ENCODE measurements at regions not wholly inside any gene's neighbourhood (a gene's known extent, or its start where the extent isn't known, plus 50 kb on each side); places are given as distances from the start of the nearest gene placed in this dataset.

- Histone ChIP-seq H3K4me3 (no peak overlapping the region), H3K27ac (no peak overlapping the region), H3K9me3 (no peaks in the 10 kb centered on the region), H3K27me3 (no peaks in the 10 kb centered on the region), H3K4me1 (no peaks in the 10 kb centered on the region), H3K36me3 (no peaks in the 10 kb centered on the region)
- no peak for TF ChIP-seq POLR2AphosphoS5 (IDR thresholded peaks at IDR 0.05)
- TF ChIP-seq, protein P1, sequence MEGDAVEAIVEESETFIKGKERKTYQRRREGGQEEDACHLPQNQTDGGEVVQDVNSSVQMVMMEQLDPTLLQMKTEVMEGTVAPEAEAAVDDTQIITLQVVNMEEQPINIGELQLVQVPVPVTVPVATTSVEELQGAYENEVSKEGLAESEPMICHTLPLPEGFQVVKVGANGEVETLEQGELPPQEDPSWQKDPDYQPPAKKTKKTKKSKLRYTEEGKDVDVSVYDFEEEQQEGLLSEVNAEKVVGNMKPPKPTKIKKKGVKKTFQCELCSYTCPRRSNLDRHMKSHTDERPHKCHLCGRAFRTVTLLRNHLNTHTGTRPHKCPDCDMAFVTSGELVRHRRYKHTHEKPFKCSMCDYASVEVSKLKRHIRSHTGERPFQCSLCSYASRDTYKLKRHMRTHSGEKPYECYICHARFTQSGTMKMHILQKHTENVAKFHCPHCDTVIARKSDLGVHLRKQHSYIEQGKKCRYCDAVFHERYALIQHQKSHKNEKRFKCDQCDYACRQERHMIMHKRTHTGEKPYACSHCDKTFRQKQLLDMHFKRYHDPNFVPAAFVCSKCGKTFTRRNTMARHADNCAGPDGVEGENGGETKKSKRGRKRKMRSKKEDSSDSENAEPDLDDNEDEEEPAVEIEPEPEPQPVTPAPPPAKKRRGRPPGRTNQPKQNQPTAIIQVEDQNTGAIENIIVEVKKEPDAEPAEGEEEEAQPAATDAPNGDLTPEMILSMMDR (IDR thresholded peaks at IDR 0.05): no peak
- no peak for TF ChIP-seq POLR2A (IDR thresholded peaks at IDR 0.05)
- intact Hi-C loops (cut with DNase I; ENCODE audit: low total_unique reads): no loop called here
- no peak for DNase-seq (ENCODE audit: low spot score in 2 of 2)
Observed at GRCh38 chr20:34181484-34181883, 59.7 kb upstream of the ASIP start.

- intact Hi-C loops (cut with DNase I; ENCODE audit: low total_unique reads): no loop called here
- no peaks in the 10 kb centered on the region for H3K9me3 ChIP-seq
- DNase-seq (ENCODE audit: low spot score in 2 of 2): no peak
- H3K4me1 ChIP-seq: no peaks in the 10 kb centered on the region
- H3K4me3 ChIP-seq: no peak overlapping the region
- H3K27me3 ChIP-seq: no peaks in the 10 kb centered on the region
- no peak for TF ChIP-seq POLR2AphosphoS5 (IDR thresholded peaks at IDR 0.05)
- TF ChIP-seq, protein P1 (IDR thresholded peaks at IDR 0.05): no peak
- no peak for TF ChIP-seq POLR2A (IDR thresholded peaks at IDR 0.05)
- H3K36me3 ChIP-seq: no peaks in the 10 kb centered on the region
- H3K27ac ChIP-seq: peak overlapping the region in 1 of 2 donors; percentile 22
Observed at GRCh38 chr20:34185766-34186620, 55.2 kb upstream of the ASIP start.

GRCh38 chr20:34189572-34190163 is 51.6 kb upstream of the ASIP start:
- no peak overlapping the region for H3K4me3 ChIP-seq
- intact Hi-C loops (cut with DNase I; ENCODE audit: low total_unique reads): no loop called here
- H3K9me3 ChIP-seq: no peaks in the 10 kb centered on the region

GRCh38 chr20:34190262-34190661 is 51.0 kb upstream of the ASIP start:
- no peak for DNase-seq (ENCODE audit: low spot score in 2 of 2)
- H3K36me3 ChIP-seq: no peaks in the 10 kb centered on the region
- TF ChIP-seq, protein P1 (IDR thresholded peaks at IDR 0.05): no peak
- no peak for TF ChIP-seq POLR2AphosphoS5 (IDR thresholded peaks at IDR 0.05)
- no peak for TF ChIP-seq POLR2A (IDR thresholded peaks at IDR 0.05)
- H3K4me3 ChIP-seq: no peak overlapping the region
- no peaks in the 10 kb centered on the region for H3K4me1 ChIP-seq
- no peaks in the 10 kb centered on the region for H3K27me3 ChIP-seq
- H3K27ac ChIP-seq: no peak overlapping the region
- no peaks in the 10 kb centered on the region for H3K9me3 ChIP-seq
- intact Hi-C loops (cut with DNase I; ENCODE audit: low total_unique reads): no loop called here

More at GRCh38 chr20:34189572-34190163, 51.6 kb upstream of the ASIP start:
- Histone ChIP-seq H3K4me1 (no peaks in the 10 kb centered on the region), H3K27ac (no peak overlapping the region), H3K27me3 (no peaks in the 10 kb centered on the region), H3K36me3 (no peaks in the 10 kb centered on the region)
- DNase-seq (ENCODE audit: low spot score in 2 of 2): no peak
- TF ChIP-seq, protein P1 (IDR thresholded peaks at IDR 0.05): no peak
- TF ChIP-seq POLR2AphosphoS5 (IDR thresholded peaks at IDR 0.05) (no peak), POLR2A (IDR thresholded peaks at IDR 0.05) (no peak)

- TF ChIP-seq POLR2A (IDR thresholded peaks at IDR 0.05): no peak
- TF ChIP-seq, protein P1 (IDR thresholded peaks at IDR 0.05): peak in 2 of 3 donors; percentile 65 to 73
- H3K27me3 ChIP-seq: no peaks in the 10 kb centered on the region
- no peaks in the 10 kb centered on the region for H3K36me3 ChIP-seq
- H3K27ac ChIP-seq: no peak overlapping the region
- H3K4me1 ChIP-seq: no peaks in the 10 kb centered on the region
- no peak overlapping the region for H3K4me3 ChIP-seq
- intact Hi-C loops (cut with DNase I; ENCODE audit: low total_unique reads): no loop called here
- H3K9me3 ChIP-seq: no peaks in the 10 kb centered on the region
- peak; percentile 58 to 64 for DNase-seq (ENCODE audit: low spot score in 2 of 2)
Observed at GRCh38 chr20:34190679-34191090, 50.5 kb upstream of the ASIP start.
